HepG2 (cell line): ENCODE measurements at regions not wholly inside any gene's neighbourhood (a gene's known extent, or its start where the extent isn't known, plus 50 kb on each side); places are given as distances from the start of the nearest gene placed in this dataset.

Experiments
- ATAC-seq: fragments of 200-7000 bp; cut with Tn5 transposase; 3 replicates; pipeline ENCODE4 v1.9.1; 2020; ENCODE audit warnings: mild to moderate bottlenecking, moderate library complexity
- BruUV-seq: library from RNA; stranded (reverse); fragments of 400-500 nt; replicated peaks from 2 replicates; lab custom pipeline; 2021; lab: Mats Ljungman, UMichigan
- CTCF ChIA-PET: fragments of 300-600 bp; formaldehyde crosslinking; extraction: SDS; loops from one replicate; lab custom pipeline; 2021; ENCODE audit warnings: low total read pairs, inconsistent platforms, low intra/inter-chr PET ratio; lab: Yijun Ruan, JAX
- POLR2A ChIA-PET: fragments of 350-600 bp; sonication (Branson Sonifier 250); formaldehyde crosslinking; loops from one replicate; lab custom pipeline; 2020; ENCODE audit warnings: antibody characterized with exemption, inconsistent platforms; lab: Yijun Ruan, JAX
- DNase-seq: peaks from one replicate; pipeline ENCODE4 v3.0.0-alpha.2; 2015; ENCODE audit warnings: low spot score
- FAIRE-seq: peaks from 3 replicates; lab custom pipeline; 2011; peaks lifted over from hg19 to GRCh38; lab: Jason Lieb, UNC
- H2AFZ ChIP-seq: one replicate; pipeline ENCODE4 v1.6.1; 2011; ENCODE audit warnings: low read length, inconsistent platforms
- H3K27ac ChIP-seq: fragments of 300-600 bp; 3 replicates; pipeline ENCODE4 v1.8.0; 2011; ENCODE audit warnings: mixed run types, mild to moderate bottlenecking, mixed read lengths, low read length, inconsistent platforms; ENCODE audit not compliant: insufficient read depth; ENCODE audit errors: extremely low read length
- H3K27me3 ChIP-seq, 2 experiments: fragments of 200-600 bp in 1 of 2; 2 replicates in 1 of 2; 3 replicates in 1 of 2; pipeline versions ENCODE4 v1.6.0 to v1.8.0; 2011; ENCODE audit warnings: low read length in 2 of 2, mild to moderate bottlenecking in 2 of 2, moderate library complexity in 2 of 2, inconsistent platforms in 1 of 2; ENCODE audit not compliant: insufficient read depth in 2 of 2, control insufficient read depth in 1 of 2
- H3K36me3 ChIP-seq, 2 experiments: fragments of 200-600 bp in 1 of 2; replicated peaks in 1 of 2; 2 replicates in 1 of 2; 3 replicates in 1 of 2; pipeline versions ENCODE4 v1.5.1 to v1.8.0; 2011; ENCODE audit warnings: low read length in 2 of 2, inconsistent platforms in 1 of 2; ENCODE audit not compliant: insufficient read depth in 2 of 2, control insufficient read depth in 1 of 2
- H3K4me1 ChIP-seq: 2 replicates; pipeline ENCODE4 v1.5.1; 2012; ENCODE audit warnings: low read length, inconsistent platforms; ENCODE audit not compliant: insufficient read depth
- H3K4me2 ChIP-seq: 2 replicates; pipeline ENCODE4 v1.6.0; 2011; ENCODE audit warnings: low read depth, low read length, inconsistent platforms
- H3K4me3 ChIP-seq, 3 experiments: fragments of 200-600 bp in 1 of 3; sonication (generic), shearing (Covaris generic) in 1 of 3; replicated peaks in 1 of 3; 2 replicates each; pipeline ENCODE4 v1.5.1; 2011 to 2016; ENCODE audit warnings: low read length in 3 of 3, inconsistent platforms in 2 of 3, low read depth in 2 of 3, mild to moderate bottlenecking in 2 of 3, control low read depth in 1 of 3, mixed read lengths in 1 of 3; ENCODE audit not compliant: insufficient read depth in 1 of 3
- H3K79me2 ChIP-seq: one replicate; pipeline ENCODE4 v1.6.1; 2011; ENCODE audit warnings: low read length, inconsistent platforms; ENCODE audit not compliant: insufficient read depth
- H3K9ac ChIP-seq: 2 replicates; pipeline ENCODE4 v1.6.0; 2011; ENCODE audit warnings: mild to moderate bottlenecking, low read depth, low read length, inconsistent platforms; ENCODE audit not compliant: insufficient read depth
- H3K9me3 ChIP-seq: 2 replicates; pipeline ENCODE4 v1.5.1; 2012; ENCODE audit warnings: mild to moderate bottlenecking, low read length
- H4K20me1 ChIP-seq: 2 replicates; pipeline ENCODE4 v1.6.0; 2011; ENCODE audit warnings: inconsistent platforms, mild to moderate bottlenecking, low read length, moderate library complexity; ENCODE audit not compliant: insufficient read depth
- ARID4A ChIP-seq: sonication (generic); formaldehyde crosslinking; IDR thresholded peaks from 2 replicates; pipeline ENCODE4 v1.5.0; 2020; ENCODE audit warnings: mild to moderate bottlenecking, missing genetic modification reagents, borderline replicate concordance
- CEBPZ ChIP-seq: IDR thresholded peaks from 2 replicates; pipeline ENCODE4 v1.6.1; 2012; ENCODE audit warnings: low read length, improper control_type of control experiment
- DDIT3 ChIP-seq: sonication (generic); formaldehyde crosslinking; IDR thresholded peaks from 2 replicates; pipeline ENCODE4 v1.4.0; 2020; ENCODE audit warnings: mild to moderate bottlenecking, missing genetic modification reagents
- KMT2B ChIP-seq: IDR thresholded peaks from 2 replicates; pipeline ENCODE4 v1.6.1; 2016; ENCODE audit warnings: missing genetic modification reagents, missing compliant biosample characterization
- NCOA5 ChIP-seq: sonication (generic); formaldehyde crosslinking; IDR thresholded peaks from 2 replicates; pipeline ENCODE4 v1.4.0; 2020; ENCODE audit warnings: missing genetic modification reagents
- RFX3 ChIP-seq: IDR thresholded peaks from 2 replicates; pipeline ENCODE4 v1.6.1; 2016; ENCODE audit warnings: missing biosample characterization, missing genetic modification reagents
- SNAPC2 ChIP-seq: sonication (generic); formaldehyde crosslinking; IDR thresholded peaks from 2 replicates; pipeline ENCODE4 v1.8.1; 2022; ENCODE audit warnings: mild to moderate bottlenecking, missing genetic modification reagents
- THYN1 ChIP-seq: sonication (generic); formaldehyde crosslinking; IDR thresholded peaks from 2 replicates; pipeline ENCODE4 v1.8.1; 2023; ENCODE audit warnings: low read depth, mild to moderate bottlenecking, moderate library complexity, missing genetic modification reagents, borderline replicate concordance
- ZFP1 ChIP-seq: IDR thresholded peaks from 2 replicates; pipeline ENCODE4 v1.6.1; 2016
- ZNF235 ChIP-seq: sonication (generic); formaldehyde crosslinking; IDR thresholded peaks from 2 replicates; pipeline ENCODE4 v1.8.1; 2023; ENCODE audit warnings: mild to moderate bottlenecking, missing genetic modification reagents, borderline replicate concordance
- ZNF552 ChIP-seq: sonication (generic); formaldehyde crosslinking; IDR thresholded peaks from 2 replicates; pipeline ENCODE4 v1.9.0; 2022; ENCODE audit warnings: missing genetic modification reagents, mild to moderate bottlenecking, borderline replicate concordance
- ZNF841 ChIP-seq: sonication (generic); formaldehyde crosslinking; IDR thresholded peaks from 2 replicates; pipeline ENCODE4 v1.8.1; 2023; ENCODE audit warnings: missing genetic modification reagents, borderline replicate concordance
- WGBS: methylation state at CpG from one replicate; pipeline ENCODE4 v1.1.6; 2017; ENCODE audit warnings: low lambda C conversion rate; 5-methylcytosine and 5-hydroxymethylcytosine counted together
- in situ Hi-C: cut with HindIII; loops from 2 replicates; pipeline ENCODE4 v1.10.0; 2017; ENCODE audit warnings: low pct_unique_long_range_greater_than_20kb; ENCODE audit not compliant: extremely low pct_ligation_motif_present
- intact Hi-C: fragments of 100-400 bp; cut with micrococcal nuclease; formaldehyde crosslinking; loops from one replicate; pipeline ENCODE4 v1.10.0; 2022; ENCODE audit not compliant: unreplicated experiment

GRCh38 chr5:118557251-118557661, 431.1 kb downstream of the DTWD2 start:
- ChIA-PET CTCF (no interaction called here), POLR2A (no interaction called here)
- FAIRE-seq (no peak), DNase-seq (peak; percentile 7), ATAC-seq (peak; percentile 43; the same call in 2 of the 3 replicates)
- BruUV-seq = no TSS peak
- Histone ChIP-seq H4K20me1 (no peaks in the 10 kb centered on the region), H3K9ac (no peak overlapping the region), H3K79me2 (no peaks in the 10 kb centered on the region), H2AFZ (no peak overlapping the region), H3K36me3 (no peaks in the 10 kb centered on the region), H3K4me1 (no peaks in the 10 kb centered on the region)
- WGBS = 0% methylated on average over 4 of the region's 4 CpGs
- intact Hi-C loops = no loop called here
- TF ChIP-seq SNAPC2 (CRISPR knock-in tag) = no peak
- TF ChIP-seq RFX3 (CRISPR knock-in tag) = no peak
- no peak for TF ChIP-seq DDIT3 (CRISPR knock-in tag)
- TF ChIP-seq, all 625 proteins: peak for 0
- Histone ChIP-seq H3K9me3 (no peaks in the 10 kb centered on the region), H3K4me3 (no peak overlapping the region), H3K27ac (no peak overlapping the region), H3K4me2 (no peak overlapping the region), H3K27me3 (no peaks in the 10 kb centered on the region; a peak in 1 of 5 replicates)
- in situ Hi-C loops = no loop called here

- Histone ChIP-seq H3K27me3 (no peaks in the 10 kb centered on the region; a peak in 1 of 5 replicates), H3K4me3 (no peak overlapping the region), H3K4me2 (no peak overlapping the region), H3K4me1 (no peaks in the 10 kb centered on the region), H3K9ac (no peak overlapping the region), H4K20me1 (no peaks in the 10 kb centered on the region), H3K9me3 (no peaks in the 10 kb centered on the region), H2AFZ (no peak overlapping the region), H3K79me2 (no peaks in the 10 kb centered on the region), H3K36me3 (no peaks in the 10 kb centered on the region), H3K27ac (no peak overlapping the region)
- no peak for DNase-seq
- CTCF ChIA-PET = no interaction called here
- 9% methylated on average over 5 of the region's 5 CpGs for WGBS
- no TSS peak for BruUV-seq
- POLR2A ChIA-PET = no interaction called here
- no peak for ATAC-seq
- intact Hi-C loops (no loop called here), in situ Hi-C loops (no loop called here)
- FAIRE-seq = no peak
- TF ChIP-seq ZNF235 (CRISPR knock-in tag) = no peak
- TF ChIP-seq ZNF841 = no peak
- TF ChIP-seq ARID4A (CRISPR knock-in tag) = no peak
- no peak for TF ChIP-seq NCOA5
- no peak for TF ChIP-seq KMT2B
- no peak for TF ChIP-seq CEBPZ
- no peak for TF ChIP-seq THYN1 (CRISPR knock-in tag)
- TF ChIP-seq ZNF552 (CRISPR knock-in tag) = no peak
- TF ChIP-seq ZFP1 = no peak
These were observed 431.6 kb downstream of the DTWD2 start for GRCh38 chr5:118556792-118557191.
